H1 (cell line): ENCODE measurements at regions not wholly inside any gene's neighbourhood (a gene's known extent, or its start where the extent isn't known, plus 50 kb on each side); places are given as distances from the start of the nearest gene placed in this dataset.

Source experiments
- JUND ChIP-seq: IDR thresholded peaks from 2 replicates; pipeline ENCODE4 v1.6.1; 2011; ENCODE audit warnings: mild to moderate bottlenecking, improper control_type of control experiment, low read length
- NRF1 ChIP-seq: IDR thresholded peaks from 2 replicates; pipeline ENCODE4 v1.6.1; 2011; ENCODE audit warnings: mild to moderate bottlenecking, low read depth, low read length, improper control_type of control experiment
- POLR2AphosphoS5 ChIP-seq: IDR thresholded peaks from 2 replicates; pipeline ENCODE4 v1.6.1; 2011; ENCODE audit warnings: low read depth, low read length
- RAD21 ChIP-seq, 2 experiments: IDR thresholded peaks in 1 of 2; conservative IDR thresholded peaks in 1 of 2; 2 replicates each; pipeline ENCODE4 v1.6.1; 2011; ENCODE audit warnings: low read depth in 2 of 2, low read length in 2 of 2, improper control_type of control experiment in 1 of 2, inconsistent platforms in 1 of 2, mild to moderate bottlenecking in 1 of 2, moderate library complexity in 1 of 2
- TF ChIP-seq, protein P1 (sequence below): IDR thresholded peaks from 2 replicates; pipeline ENCODE4 v1.6.1; 2011; ENCODE audit warnings: low read depth, mild to moderate bottlenecking, low read length; ENCODE audit not compliant: insufficient read depth
- TF ChIP-seq, protein P2 (sequence below), 3 experiments: IDR thresholded peaks; 1 replicate in 2 of 3; 2 replicates in 1 of 3; pipeline versions ENCODE4 v1.5.1 to v1.6.1; 2011; ENCODE audit warnings: low read length in 3 of 3, mild to moderate bottlenecking in 3 of 3, inconsistent platforms in 2 of 3, low read depth in 1 of 3, moderate library complexity in 1 of 3; ENCODE audit not compliant: insufficient read depth in 1 of 3; ENCODE audit errors: control extremely low read depth in 1 of 3
- TF ChIP-seq, protein P3 (sequence below): IDR thresholded peaks from 2 replicates; pipeline ENCODE4 v1.6.1; 2012; ENCODE audit warnings: inconsistent platforms

DNA sequence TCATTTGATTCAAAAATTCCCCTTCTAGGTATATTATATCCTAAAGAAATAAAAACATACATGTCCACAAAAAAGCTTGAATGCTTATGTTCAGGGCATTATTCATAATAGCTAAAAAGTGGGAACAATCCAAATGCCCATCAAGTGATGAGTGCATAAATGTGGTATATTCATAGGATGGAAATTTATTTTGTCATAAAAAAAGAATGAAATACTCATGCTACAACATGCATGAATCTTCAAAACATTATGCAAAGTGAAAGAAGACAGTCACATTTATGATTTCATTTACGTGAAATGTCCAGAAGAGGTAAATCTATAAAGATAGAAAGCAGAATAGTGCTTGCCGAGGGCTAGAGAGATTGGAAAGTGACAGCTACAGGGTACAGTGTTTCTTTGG is 83.6 kb upstream of the SLC25A36 start:
- TF ChIP-seq POLR2AphosphoS5, result no peak
- TF ChIP-seq, protein P1, sequence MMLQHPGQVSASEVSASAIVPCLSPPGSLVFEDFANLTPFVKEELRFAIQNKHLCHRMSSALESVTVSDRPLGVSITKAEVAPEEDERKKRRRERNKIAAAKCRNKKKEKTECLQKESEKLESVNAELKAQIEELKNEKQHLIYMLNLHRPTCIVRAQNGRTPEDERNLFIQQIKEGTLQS, result no peak
- TF ChIP-seq JUND, result no peak
- TF ChIP-seq, protein P2, sequence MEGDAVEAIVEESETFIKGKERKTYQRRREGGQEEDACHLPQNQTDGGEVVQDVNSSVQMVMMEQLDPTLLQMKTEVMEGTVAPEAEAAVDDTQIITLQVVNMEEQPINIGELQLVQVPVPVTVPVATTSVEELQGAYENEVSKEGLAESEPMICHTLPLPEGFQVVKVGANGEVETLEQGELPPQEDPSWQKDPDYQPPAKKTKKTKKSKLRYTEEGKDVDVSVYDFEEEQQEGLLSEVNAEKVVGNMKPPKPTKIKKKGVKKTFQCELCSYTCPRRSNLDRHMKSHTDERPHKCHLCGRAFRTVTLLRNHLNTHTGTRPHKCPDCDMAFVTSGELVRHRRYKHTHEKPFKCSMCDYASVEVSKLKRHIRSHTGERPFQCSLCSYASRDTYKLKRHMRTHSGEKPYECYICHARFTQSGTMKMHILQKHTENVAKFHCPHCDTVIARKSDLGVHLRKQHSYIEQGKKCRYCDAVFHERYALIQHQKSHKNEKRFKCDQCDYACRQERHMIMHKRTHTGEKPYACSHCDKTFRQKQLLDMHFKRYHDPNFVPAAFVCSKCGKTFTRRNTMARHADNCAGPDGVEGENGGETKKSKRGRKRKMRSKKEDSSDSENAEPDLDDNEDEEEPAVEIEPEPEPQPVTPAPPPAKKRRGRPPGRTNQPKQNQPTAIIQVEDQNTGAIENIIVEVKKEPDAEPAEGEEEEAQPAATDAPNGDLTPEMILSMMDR (IDR thresholded peaks at IDR 0.05; ENCODE audit: control extremely low read depth in 1 of 3, insufficient read depth in 1 of 3, low read depth in 1 of 3, low read length in 3 of 3), result no peak
- TF ChIP-seq, protein P3, sequence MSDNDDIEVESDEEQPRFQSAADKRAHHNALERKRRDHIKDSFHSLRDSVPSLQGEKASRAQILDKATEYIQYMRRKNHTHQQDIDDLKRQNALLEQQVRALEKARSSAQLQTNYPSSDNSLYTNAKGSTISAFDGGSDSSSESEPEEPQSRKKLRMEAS, result no peak
- no peak for TF ChIP-seq NRF1
- TF ChIP-seq RAD21 (IDR thresholded peaks at IDR 0.05 in 1 of 2, conservative IDR thresholded peaks at IDR 0.05 in 1 of 2; ENCODE audit: low read depth in 2 of 2, low read length in 2 of 2), result no peak
